Upper lobe of left lung (tissue), 6 donors: ENCODE measurements at regions not wholly inside any gene's neighbourhood (a gene's known extent, or its start where the extent isn't known, plus 50 kb on each side); places are given as distances from the start of the nearest gene placed in this dataset.

Experiments used
- ATAC-seq, 2 donors: fragments of 200-7000 bp; cut with Tn5 transposase; one replicate each; pipeline ENCODE4 v1.9.1; 2022; ENCODE audit warnings: mild to moderate bottlenecking in 2 of 2, moderate library complexity in 2 of 2; ENCODE audit not compliant: low FRiP score in 2 of 2
- DNase-seq, 2 donors: peaks; one replicate each; pipeline ENCODE4 v3.0.0-alpha.2; 2019 to 2020
- H3K27ac ChIP-seq, 4 donors: fragments of 200-600 bp; sonication (generic); one replicate each; pipeline ENCODE4 v1.5.1; 2016 to 2019
- H3K27me3 ChIP-seq, 4 donors: fragments of 200-600 bp; sonication (generic); one replicate each; pipeline ENCODE4 v1.5.1; 2017 to 2019
- H3K36me3 ChIP-seq, 4 donors: fragments of 200-600 bp; sonication (generic); one replicate each; pipeline ENCODE4 v1.5.1; 2016 to 2019
- H3K4me1 ChIP-seq, 4 donors: fragments of 200-600 bp; sonication (generic); one replicate each; pipeline ENCODE4 v1.5.1; 2018 to 2019
- H3K4me3 ChIP-seq, 4 donors: fragments of 200-600 bp; sonication (generic); one replicate each; pipeline ENCODE4 v1.5.1; 2017 to 2019; ENCODE audit warnings: mild to moderate bottlenecking in 2 of 4, moderate library complexity in 1 of 4
- H3K9me3 ChIP-seq, 4 donors: fragments of 200-600 bp; sonication (generic); one replicate each; pipeline ENCODE4 v1.5.1; 2018 to 2019
- EP300 ChIP-seq, 4 donors: sonication (generic); formaldehyde crosslinking; IDR thresholded peaks; one replicate each; pipeline ENCODE4 v1.5.1; 2017; ENCODE audit warnings: antibody characterized with exemption in 4 of 4, control low read depth in 2 of 4
- POLR2A ChIP-seq, 4 donors: fragments of 450-650 bp; IDR thresholded peaks; one replicate each; pipeline ENCODE4 v1.5.1; 2016 to 2017; ENCODE audit warnings: antibody characterized with exemption in 4 of 4, mild to moderate bottlenecking in 2 of 4
- POLR2AphosphoS5 ChIP-seq, 2 donors: sonication (generic); formaldehyde crosslinking; IDR thresholded peaks; one replicate each; pipeline ENCODE4 v1.5.1; 2017; ENCODE audit warnings: antibody characterized with exemption in 2 of 2
- WGBS, 2 donors: methylation state at CpG; one replicate each; pipeline ENCODE4 v1.1.5; 2017 to 2018; 5-methylcytosine and 5-hydroxymethylcytosine counted together
- TF ChIP-seq, protein P1 (sequence below), 6 experiments: fragments of 450-650 bp in 4 of 6; fragments of 200-600 bp in 2 of 6; sonication (generic) in 2 of 6; IDR thresholded peaks; one replicate each; pipeline ENCODE4 v1.5.1; 2016 to 2019; ENCODE audit warnings: antibody characterized with exemption in 6 of 6
- donor health status: DM: no; HTN: no; CAD: no; lungs with moderate emphysema.
- donor health status: DM: no; HTN: yes; CAD: no; lungs with severe emphysema.

DNA sequence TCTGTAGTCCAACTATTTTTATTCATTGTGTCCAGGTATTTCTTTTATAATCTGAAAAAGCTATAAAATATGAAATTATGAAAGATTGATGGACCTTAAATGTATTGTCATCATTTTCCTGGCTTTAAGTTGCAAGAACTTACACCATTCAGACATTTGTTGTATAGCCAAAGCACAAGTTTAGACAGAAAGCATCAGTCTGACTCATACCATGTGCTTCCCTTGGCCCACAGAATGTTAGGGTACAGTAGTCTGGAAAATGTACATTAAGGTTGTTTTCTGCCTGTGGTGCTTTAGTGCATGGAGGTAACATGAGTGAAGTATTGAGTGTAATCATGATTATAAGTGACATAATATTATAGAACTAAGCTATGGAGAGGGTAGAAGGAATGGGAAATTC is 1002.5 kb downstream of the BCL11B start:
- DNase-seq (no peak), ATAC-seq (no peak)
- Histone ChIP-seq H3K4me1 (no peaks in the 10 kb centered on the region), H3K27me3 (no peaks in the 10 kb centered on the region), H3K27ac (no peak overlapping the region), H3K9me3 (peaks cover 0 to 3% (median 0%) of the 10 kb centered on the region in 4 donors), H3K36me3 (no peaks in the 10 kb centered on the region), H3K4me3 (no peak overlapping the region)
- no peak for TF ChIP-seq EP300 (IDR thresholded peaks at IDR 0.05)
- TF ChIP-seq POLR2AphosphoS5 (IDR thresholded peaks at IDR 0.05), result no peak
- TF ChIP-seq POLR2A (IDR thresholded peaks at IDR 0.05), result no peak
- TF ChIP-seq, protein P1, sequence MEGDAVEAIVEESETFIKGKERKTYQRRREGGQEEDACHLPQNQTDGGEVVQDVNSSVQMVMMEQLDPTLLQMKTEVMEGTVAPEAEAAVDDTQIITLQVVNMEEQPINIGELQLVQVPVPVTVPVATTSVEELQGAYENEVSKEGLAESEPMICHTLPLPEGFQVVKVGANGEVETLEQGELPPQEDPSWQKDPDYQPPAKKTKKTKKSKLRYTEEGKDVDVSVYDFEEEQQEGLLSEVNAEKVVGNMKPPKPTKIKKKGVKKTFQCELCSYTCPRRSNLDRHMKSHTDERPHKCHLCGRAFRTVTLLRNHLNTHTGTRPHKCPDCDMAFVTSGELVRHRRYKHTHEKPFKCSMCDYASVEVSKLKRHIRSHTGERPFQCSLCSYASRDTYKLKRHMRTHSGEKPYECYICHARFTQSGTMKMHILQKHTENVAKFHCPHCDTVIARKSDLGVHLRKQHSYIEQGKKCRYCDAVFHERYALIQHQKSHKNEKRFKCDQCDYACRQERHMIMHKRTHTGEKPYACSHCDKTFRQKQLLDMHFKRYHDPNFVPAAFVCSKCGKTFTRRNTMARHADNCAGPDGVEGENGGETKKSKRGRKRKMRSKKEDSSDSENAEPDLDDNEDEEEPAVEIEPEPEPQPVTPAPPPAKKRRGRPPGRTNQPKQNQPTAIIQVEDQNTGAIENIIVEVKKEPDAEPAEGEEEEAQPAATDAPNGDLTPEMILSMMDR (IDR thresholded peaks at IDR 0.05), result no peak

DNA sequence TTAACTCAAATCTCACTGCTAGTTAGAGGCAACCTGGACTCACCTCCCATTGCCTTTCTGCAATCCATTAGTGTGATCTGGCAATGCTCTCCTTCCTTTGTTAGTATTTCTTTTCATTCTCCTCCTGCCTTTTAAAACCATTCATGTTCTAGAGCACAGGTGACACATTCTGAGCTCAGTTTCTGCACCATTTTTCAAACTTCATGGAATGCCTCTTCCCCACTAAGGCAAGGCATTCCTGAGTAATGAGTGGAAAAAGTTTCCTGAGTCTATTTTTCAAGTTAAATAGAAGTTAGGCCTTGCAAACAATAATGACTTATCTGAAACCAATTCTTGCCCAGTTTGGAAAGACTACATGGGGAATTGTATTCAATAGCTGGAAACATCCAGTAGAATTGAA is 1001.8 kb downstream of the BCL11B start:
- no peak for ATAC-seq
- Histone ChIP-seq H3K9me3 (peaks cover 0 to 3% (median 0%) of the 10 kb centered on the region in 4 donors), H3K27me3 (no peaks in the 10 kb centered on the region), H3K36me3 (no peaks in the 10 kb centered on the region), H3K4me1 (no peaks in the 10 kb centered on the region), H3K27ac (no peak overlapping the region), H3K4me3 (no peak overlapping the region)
- no peak for TF ChIP-seq POLR2AphosphoS5 (IDR thresholded peaks at IDR 0.05)
- TF ChIP-seq EP300 (IDR thresholded peaks at IDR 0.05), result no peak
- TF ChIP-seq POLR2A (IDR thresholded peaks at IDR 0.05), result no peak
- TF ChIP-seq, protein P1 (IDR thresholded peaks at IDR 0.05), result no peak
- no peak for DNase-seq

DNA sequence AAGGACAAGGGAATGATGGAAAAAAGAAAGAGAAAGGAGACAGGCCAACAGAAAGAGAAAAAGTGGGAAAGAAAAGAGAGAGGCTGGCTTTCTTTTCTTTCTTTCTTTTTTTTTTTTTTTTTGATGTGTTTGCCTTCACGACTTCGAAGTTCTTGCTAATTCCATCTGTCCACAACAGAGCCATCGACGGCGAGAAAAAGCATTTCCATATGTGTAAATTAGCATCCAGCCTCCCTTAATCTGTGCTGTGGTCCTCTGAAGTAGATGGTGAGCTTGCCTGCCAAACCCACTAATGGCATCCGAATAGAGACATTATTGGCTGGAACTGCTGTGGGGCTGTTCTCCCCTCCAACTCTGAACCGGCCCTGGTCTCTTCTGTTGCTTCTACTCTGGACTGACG is 997.4 kb downstream of the BCL11B start:
- WGBS, 2 donors, result 73 to 89% methylated on average over 8 of the region's 8 CpGs
- Histone ChIP-seq H3K36me3 (no peaks in the 10 kb centered on the region), H3K4me1 (no peaks in the 10 kb centered on the region), H3K4me3 (no peak overlapping the region), H3K27ac (no peak overlapping the region), H3K9me3 (peaks cover 0 to 3% (median 0%) of the 10 kb centered on the region in 4 donors), H3K27me3 (no peaks in the 10 kb centered on the region)
- ATAC-seq (no peak), DNase-seq (no peak)
- TF ChIP-seq, protein P1 (IDR thresholded peaks at IDR 0.05), result no peak
- TF ChIP-seq EP300 (IDR thresholded peaks at IDR 0.05), result no peak
- no peak for TF ChIP-seq POLR2AphosphoS5 (IDR thresholded peaks at IDR 0.05)
- TF ChIP-seq POLR2A (IDR thresholded peaks at IDR 0.05), result no peak

DNA sequence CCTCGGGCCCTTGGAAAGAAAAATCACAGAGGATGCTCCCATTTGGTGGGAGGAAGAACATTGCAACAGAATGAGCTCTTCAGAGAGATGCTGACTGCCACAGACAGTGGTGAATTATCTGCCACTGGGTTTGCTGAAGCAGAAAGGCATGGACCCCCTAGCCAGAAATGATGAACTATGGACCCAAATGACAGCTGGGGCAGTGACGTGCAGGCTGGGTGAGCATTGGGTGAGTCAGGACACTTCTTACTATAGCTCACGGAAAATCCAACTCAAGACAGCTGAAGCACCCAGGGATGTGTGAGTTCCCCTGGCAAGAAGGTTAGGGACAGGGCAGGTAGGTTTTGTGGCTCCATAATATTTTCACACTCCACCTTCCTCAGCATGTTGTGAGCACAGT is 993.2 kb downstream of the BCL11B start:
- DNase-seq (no peak), ATAC-seq (no peak)
- Histone ChIP-seq H3K4me1 (no peaks in the 10 kb centered on the region), H3K4me3 (no peak overlapping the region), H3K27me3 (no peaks in the 10 kb centered on the region), H3K27ac (no peak overlapping the region), H3K9me3 (no peaks in the 10 kb centered on the region), H3K36me3 (no peaks in the 10 kb centered on the region)
- TF ChIP-seq, protein P1 (IDR thresholded peaks at IDR 0.05), result no peak
- TF ChIP-seq EP300 (IDR thresholded peaks at IDR 0.05) (no peak), POLR2AphosphoS5 (IDR thresholded peaks at IDR 0.05) (no peak), POLR2A (IDR thresholded peaks at IDR 0.05) (no peak)
- WGBS, 2 donors, result 73 to 76% methylated on average over 3 of the region's 3 CpGs

DNA sequence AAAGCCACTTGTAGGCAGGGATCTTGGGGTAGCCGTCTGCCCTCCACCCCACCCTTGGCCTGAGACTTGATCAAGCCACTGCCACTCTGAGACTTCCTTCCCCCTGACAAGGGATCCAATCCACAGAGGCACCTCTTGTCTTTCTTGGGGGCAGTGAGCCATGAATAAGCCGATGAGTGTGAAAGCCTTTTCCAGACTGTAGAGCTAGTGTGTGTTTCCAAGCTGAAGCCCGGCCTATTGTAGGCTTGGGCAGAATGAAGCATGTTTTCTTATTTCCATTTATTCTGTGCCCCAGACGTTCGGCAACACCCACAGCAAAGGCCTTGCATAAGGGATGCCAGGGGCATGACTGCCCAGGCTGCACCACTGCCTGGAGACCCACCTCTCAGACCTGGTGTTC is 991.6 kb downstream of the BCL11B start:
- peak in 1 of 2 donors; percentile 10 for DNase-seq
- H3K36me3 ChIP-seq, result no peaks in the 10 kb centered on the region

More for the DNA sequence above, 991.6 kb downstream of the BCL11B start:
- WGBS, 2 donors, result 76 to 85% methylated on average over 5 of the region's 5 CpGs
- ATAC-seq, result no peak
- Histone ChIP-seq H3K4me1 (no peaks in the 10 kb centered on the region), H3K4me3 (no peak overlapping the region), H3K9me3 (no peaks in the 10 kb centered on the region), H3K27ac (no peak overlapping the region), H3K27me3 (no peaks in the 10 kb centered on the region)
- no peak for TF ChIP-seq POLR2AphosphoS5 (IDR thresholded peaks at IDR 0.05)
- TF ChIP-seq POLR2A (IDR thresholded peaks at IDR 0.05), result no peak
- no peak for TF ChIP-seq EP300 (IDR thresholded peaks at IDR 0.05)
- TF ChIP-seq, protein P1 (IDR thresholded peaks at IDR 0.05), result no peak
